ENCODE measurements at regions not wholly inside any gene's neighbourhood (a gene's known extent, or its start where the extent isn't known, plus 50 kb on each side); places are given as distances from the start of the nearest gene placed in this dataset.
"Not testable (repeated sequence)": the region's sequence is repeated elsewhere in the genome, so short reads cannot be mapped to it uniquely, and the experiment has no call there.

GRCh38 chr11:97620007-97620406 is 1230.2 kb downstream of the JRKL start:
- Histone ChIP-seq H3K27ac (no peak overlapping the region), H3K36me3 (no peaks in the 10 kb centered on the region), H3K27me3 (no peaks in the 10 kb centered on the region), H3K4me1 (no peaks in the 10 kb centered on the region), H3K9me3 (peaks cover 0 to 4% (median 0%) of the 10 kb centered on the region in 3 donors), H3K4me3 (no peak overlapping the region)
- ATAC-seq, result no peak
- no peak for TF ChIP-seq POLR2A (IDR thresholded peaks at IDR 0.05)
- intact Hi-C loops (cut with DNase I; ENCODE audit: low total_unique reads), result no loop called here
- DNase-seq, result no peak
- in situ Hi-C loops (cut with MboI; ENCODE audit: low sequenced_read_pairs in 4 of 4), result no loop called here

DNA sequence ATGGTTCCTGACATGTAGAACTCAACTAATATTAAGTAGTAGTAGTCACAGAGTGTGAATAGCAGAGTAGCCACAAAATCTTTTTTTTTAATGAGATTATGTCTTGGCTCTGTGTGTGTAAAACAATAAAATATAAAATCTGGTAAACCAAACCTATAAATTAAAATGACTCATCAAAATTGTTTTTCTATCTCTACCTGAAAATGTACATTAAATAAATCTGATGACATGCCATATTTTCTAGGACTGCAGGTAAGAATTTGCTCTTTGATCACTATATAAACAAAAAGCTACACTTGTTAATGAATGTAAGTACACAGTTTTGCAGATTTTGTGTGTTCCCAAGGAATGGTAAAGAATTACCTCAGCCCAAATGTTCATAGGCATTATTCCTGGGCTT is 1231.5 kb downstream of the JRKL start:
- H3K27ac ChIP-seq, result no peak overlapping the region
- in situ Hi-C loops (cut with MboI; ENCODE audit: low sequenced_read_pairs in 4 of 4) (no loop called here), intact Hi-C loops (cut with DNase I; ENCODE audit: low total_unique reads) (no loop called here)
- no peak for DNase-seq
- H3K27me3 ChIP-seq, result no peaks in the 10 kb centered on the region
- H3K36me3 ChIP-seq, result no peaks in the 10 kb centered on the region
- H3K9me3 ChIP-seq, result peaks cover 0 to 4% (median 0%) of the 10 kb centered on the region in 3 donors
- TF ChIP-seq, protein P1, sequence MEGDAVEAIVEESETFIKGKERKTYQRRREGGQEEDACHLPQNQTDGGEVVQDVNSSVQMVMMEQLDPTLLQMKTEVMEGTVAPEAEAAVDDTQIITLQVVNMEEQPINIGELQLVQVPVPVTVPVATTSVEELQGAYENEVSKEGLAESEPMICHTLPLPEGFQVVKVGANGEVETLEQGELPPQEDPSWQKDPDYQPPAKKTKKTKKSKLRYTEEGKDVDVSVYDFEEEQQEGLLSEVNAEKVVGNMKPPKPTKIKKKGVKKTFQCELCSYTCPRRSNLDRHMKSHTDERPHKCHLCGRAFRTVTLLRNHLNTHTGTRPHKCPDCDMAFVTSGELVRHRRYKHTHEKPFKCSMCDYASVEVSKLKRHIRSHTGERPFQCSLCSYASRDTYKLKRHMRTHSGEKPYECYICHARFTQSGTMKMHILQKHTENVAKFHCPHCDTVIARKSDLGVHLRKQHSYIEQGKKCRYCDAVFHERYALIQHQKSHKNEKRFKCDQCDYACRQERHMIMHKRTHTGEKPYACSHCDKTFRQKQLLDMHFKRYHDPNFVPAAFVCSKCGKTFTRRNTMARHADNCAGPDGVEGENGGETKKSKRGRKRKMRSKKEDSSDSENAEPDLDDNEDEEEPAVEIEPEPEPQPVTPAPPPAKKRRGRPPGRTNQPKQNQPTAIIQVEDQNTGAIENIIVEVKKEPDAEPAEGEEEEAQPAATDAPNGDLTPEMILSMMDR (IDR thresholded peaks at IDR 0.05 in 4 of 5, conservative IDR thresholded peaks at IDR 0.05 in 1 of 5), result no peak
- TF ChIP-seq POLR2A (IDR thresholded peaks at IDR 0.05), result no peak
- ATAC-seq, result no peak
- H3K4me1 ChIP-seq, result no peaks in the 10 kb centered on the region
- H3K4me3 ChIP-seq, result no peak overlapping the region

DNA sequence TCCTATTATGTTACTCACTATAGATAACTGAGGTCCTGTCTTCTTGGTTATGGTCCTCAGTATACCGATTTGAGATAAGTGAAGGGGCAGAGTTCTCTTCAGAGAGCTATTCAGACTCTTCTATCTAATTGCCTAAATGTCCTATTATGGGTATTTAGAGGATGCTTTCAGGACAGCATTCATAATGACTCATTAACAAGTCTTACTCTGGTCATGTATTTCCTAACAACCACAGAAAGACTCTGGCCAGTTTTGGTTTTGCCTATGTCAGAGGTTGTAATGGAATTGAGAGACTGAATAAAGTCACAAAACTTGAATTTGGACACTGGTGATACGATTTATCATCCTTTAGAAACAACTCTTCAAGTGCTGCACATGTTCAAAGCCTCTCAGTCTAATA is 1233.0 kb downstream of the JRKL start:
- in situ Hi-C loops (cut with MboI; ENCODE audit: low sequenced_read_pairs in 4 of 4), result no loop called here
- TF ChIP-seq POLR2A (IDR thresholded peaks at IDR 0.05), result no peak
- TF ChIP-seq, protein P1 (IDR thresholded peaks at IDR 0.05 in 4 of 5, conservative IDR thresholded peaks at IDR 0.05 in 1 of 5), result no peak
- no peak for ATAC-seq
- H3K27me3 ChIP-seq, result no peaks in the 10 kb centered on the region
- DNase-seq, result no peak
- H3K9me3 ChIP-seq, result no peaks in the 10 kb centered on the region
- no peak overlapping the region for H3K27ac ChIP-seq
- H3K4me1 ChIP-seq, result no peaks in the 10 kb centered on the region
- intact Hi-C loops (cut with DNase I; ENCODE audit: low total_unique reads), result no loop called here
- no peak overlapping the region for H3K4me3 ChIP-seq
- no peaks in the 10 kb centered on the region for H3K36me3 ChIP-seq

DNA sequence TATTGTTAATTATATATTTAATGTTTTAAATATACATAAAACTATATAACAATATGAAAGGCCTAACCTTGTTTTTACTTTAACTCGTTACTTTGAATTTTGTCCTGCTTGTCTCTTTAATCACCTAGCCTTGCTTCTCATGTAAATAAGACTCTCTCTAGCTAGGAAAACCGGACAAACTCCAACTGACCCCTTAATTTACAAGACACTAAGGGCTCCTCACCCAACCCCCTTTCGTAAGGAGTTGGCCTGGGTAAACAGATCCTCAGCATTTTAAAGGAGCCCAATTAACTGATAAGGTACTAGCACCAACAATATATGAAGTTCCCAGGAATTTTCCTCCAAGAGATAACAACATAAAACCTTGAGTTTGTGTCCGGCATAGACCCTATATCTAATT is 1246.9 kb downstream of the JRKL start:
- H3K36me3 ChIP-seq; intact Hi-C loops (cut with DNase I; ENCODE audit: low total_unique reads); H3K4me1 ChIP-seq; DNase-seq; H3K9me3 ChIP-seq; in situ Hi-C loops (cut with MboI; ENCODE audit: low sequenced_read_pairs in 4 of 4); H3K27me3 ChIP-seq; H3K4me3 ChIP-seq; H3K27ac ChIP-seq; ATAC-seq: not testable (repeated sequence)

GRCh38 chr11:97637701-97638100 is 1247.9 kb downstream of the JRKL start:
- no peak for DNase-seq

More at GRCh38 chr11:97637701-97638100, 1247.9 kb downstream of the JRKL start:
- no peaks in the 10 kb centered on the region for H3K27me3 ChIP-seq
- TF ChIP-seq, protein P1 (IDR thresholded peaks at IDR 0.05 in 4 of 5, conservative IDR thresholded peaks at IDR 0.05 in 1 of 5), result no peak
- TF ChIP-seq POLR2A (IDR thresholded peaks at IDR 0.05), result no peak
- intact Hi-C loops (cut with DNase I; ENCODE audit: low total_unique reads), result no loop called here
- in situ Hi-C loops (cut with MboI; ENCODE audit: low sequenced_read_pairs in 4 of 4), result no loop called here
- H3K4me1 ChIP-seq, result no peaks in the 10 kb centered on the region
- no peak overlapping the region for H3K27ac ChIP-seq
- H3K4me3 ChIP-seq, result no peak overlapping the region
- no peaks in the 10 kb centered on the region for H3K9me3 ChIP-seq
- ATAC-seq, result no peak
- no peaks in the 10 kb centered on the region for H3K36me3 ChIP-seq

All from gastrocnemius medialis (tissue), 4 donors.